ENCODE measurements at regions not wholly inside any gene's neighbourhood (a gene's known extent, or its start where the extent isn't known, plus 50 kb on each side); places are given as distances from the start of the nearest gene placed in this dataset.

GRCh38 chr16:77668201-77668600, 54.1 kb upstream of the NUDT7 start:
- no peak for DNase-seq

GRCh38 chr16:77669057-77669456, 53.3 kb upstream of the NUDT7 start:
- DNase-seq: no peak
